ENCODE measurements at regions not wholly inside any gene's neighbourhood (a gene's known extent, or its start where the extent isn't known, plus 50 kb on each side); places are given as distances from the start of the nearest gene placed in this dataset.

- TF ChIP-seq, protein P1, sequence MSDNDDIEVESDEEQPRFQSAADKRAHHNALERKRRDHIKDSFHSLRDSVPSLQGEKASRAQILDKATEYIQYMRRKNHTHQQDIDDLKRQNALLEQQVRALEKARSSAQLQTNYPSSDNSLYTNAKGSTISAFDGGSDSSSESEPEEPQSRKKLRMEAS (IDR thresholded peaks at IDR 0.05), result no peak
- TF ChIP-seq FOXM1 (IDR thresholded peaks at IDR 0.05; ENCODE audit: borderline replicate concordance, low read depth) (no peak), YY1 (IDR thresholded peaks at IDR 0.05; ENCODE audit: low read depth) (no peak), EGR1 (IDR thresholded peaks at IDR 0.05) (no peak), EP300 (IDR thresholded peaks at IDR 0.05; ENCODE audit: borderline replicate concordance) (no peak), TAF1 (IDR thresholded peaks at IDR 0.05; ENCODE audit: low read depth) (no peak), RAD21 (IDR thresholded peaks at IDR 0.05; ENCODE audit: low read depth) (no peak), REST (IDR thresholded peaks at IDR 0.05; ENCODE audit: low read depth) (no peak), USF1 (IDR thresholded peaks at IDR 0.05) (no peak)
These were observed 84.7 kb upstream of the LMNTD1 start for GRCh38 chr12:25637752-25638151.
